K562 (cell line): ENCODE measurements at regions not wholly inside any gene's neighbourhood (a gene's known extent, or its start where the extent isn't known, plus 50 kb on each side); places are given as distances from the start of the nearest gene placed in this dataset.

Source experiments
- POLR3A ChIP-seq: IDR thresholded peaks from 2 replicates; pipeline ENCODE4 v1.6.1; 2011; ENCODE audit warnings: borderline replicate concordance, mild to moderate bottlenecking, moderate library complexity; ENCODE audit not compliant: insufficient read length, insufficient read depth; ENCODE audit errors: extremely low read depth
- TF ChIP-seq, protein P1 (sequence below): fragments of 450-650 bp; IDR thresholded peaks from 2 replicates; pipeline ENCODE4 v1.6.1; 2016; ENCODE audit warnings: mild to moderate bottlenecking, moderate library complexity

DNA sequence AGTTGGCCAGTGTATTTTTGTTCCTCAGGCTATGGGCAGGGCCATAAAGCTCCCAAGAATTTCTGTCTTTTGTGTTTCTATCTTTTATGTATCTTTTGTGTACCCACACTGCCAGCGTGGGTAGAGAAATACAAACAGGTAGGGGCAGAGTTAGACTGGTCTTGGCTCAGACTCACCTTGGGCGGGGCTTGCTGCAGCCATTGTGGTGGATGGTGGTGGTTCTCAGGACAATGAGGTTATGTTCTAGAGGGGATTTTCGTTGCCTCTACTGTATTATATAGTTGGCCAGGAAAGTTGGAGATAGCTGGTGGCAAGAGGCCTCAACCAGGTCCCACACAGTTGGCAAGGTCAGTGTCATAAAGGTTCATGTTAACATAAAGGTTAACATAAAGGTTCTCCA, 977.5 kb upstream of the LRFN5 start (continued):
- TF ChIP-seq, protein P1, sequence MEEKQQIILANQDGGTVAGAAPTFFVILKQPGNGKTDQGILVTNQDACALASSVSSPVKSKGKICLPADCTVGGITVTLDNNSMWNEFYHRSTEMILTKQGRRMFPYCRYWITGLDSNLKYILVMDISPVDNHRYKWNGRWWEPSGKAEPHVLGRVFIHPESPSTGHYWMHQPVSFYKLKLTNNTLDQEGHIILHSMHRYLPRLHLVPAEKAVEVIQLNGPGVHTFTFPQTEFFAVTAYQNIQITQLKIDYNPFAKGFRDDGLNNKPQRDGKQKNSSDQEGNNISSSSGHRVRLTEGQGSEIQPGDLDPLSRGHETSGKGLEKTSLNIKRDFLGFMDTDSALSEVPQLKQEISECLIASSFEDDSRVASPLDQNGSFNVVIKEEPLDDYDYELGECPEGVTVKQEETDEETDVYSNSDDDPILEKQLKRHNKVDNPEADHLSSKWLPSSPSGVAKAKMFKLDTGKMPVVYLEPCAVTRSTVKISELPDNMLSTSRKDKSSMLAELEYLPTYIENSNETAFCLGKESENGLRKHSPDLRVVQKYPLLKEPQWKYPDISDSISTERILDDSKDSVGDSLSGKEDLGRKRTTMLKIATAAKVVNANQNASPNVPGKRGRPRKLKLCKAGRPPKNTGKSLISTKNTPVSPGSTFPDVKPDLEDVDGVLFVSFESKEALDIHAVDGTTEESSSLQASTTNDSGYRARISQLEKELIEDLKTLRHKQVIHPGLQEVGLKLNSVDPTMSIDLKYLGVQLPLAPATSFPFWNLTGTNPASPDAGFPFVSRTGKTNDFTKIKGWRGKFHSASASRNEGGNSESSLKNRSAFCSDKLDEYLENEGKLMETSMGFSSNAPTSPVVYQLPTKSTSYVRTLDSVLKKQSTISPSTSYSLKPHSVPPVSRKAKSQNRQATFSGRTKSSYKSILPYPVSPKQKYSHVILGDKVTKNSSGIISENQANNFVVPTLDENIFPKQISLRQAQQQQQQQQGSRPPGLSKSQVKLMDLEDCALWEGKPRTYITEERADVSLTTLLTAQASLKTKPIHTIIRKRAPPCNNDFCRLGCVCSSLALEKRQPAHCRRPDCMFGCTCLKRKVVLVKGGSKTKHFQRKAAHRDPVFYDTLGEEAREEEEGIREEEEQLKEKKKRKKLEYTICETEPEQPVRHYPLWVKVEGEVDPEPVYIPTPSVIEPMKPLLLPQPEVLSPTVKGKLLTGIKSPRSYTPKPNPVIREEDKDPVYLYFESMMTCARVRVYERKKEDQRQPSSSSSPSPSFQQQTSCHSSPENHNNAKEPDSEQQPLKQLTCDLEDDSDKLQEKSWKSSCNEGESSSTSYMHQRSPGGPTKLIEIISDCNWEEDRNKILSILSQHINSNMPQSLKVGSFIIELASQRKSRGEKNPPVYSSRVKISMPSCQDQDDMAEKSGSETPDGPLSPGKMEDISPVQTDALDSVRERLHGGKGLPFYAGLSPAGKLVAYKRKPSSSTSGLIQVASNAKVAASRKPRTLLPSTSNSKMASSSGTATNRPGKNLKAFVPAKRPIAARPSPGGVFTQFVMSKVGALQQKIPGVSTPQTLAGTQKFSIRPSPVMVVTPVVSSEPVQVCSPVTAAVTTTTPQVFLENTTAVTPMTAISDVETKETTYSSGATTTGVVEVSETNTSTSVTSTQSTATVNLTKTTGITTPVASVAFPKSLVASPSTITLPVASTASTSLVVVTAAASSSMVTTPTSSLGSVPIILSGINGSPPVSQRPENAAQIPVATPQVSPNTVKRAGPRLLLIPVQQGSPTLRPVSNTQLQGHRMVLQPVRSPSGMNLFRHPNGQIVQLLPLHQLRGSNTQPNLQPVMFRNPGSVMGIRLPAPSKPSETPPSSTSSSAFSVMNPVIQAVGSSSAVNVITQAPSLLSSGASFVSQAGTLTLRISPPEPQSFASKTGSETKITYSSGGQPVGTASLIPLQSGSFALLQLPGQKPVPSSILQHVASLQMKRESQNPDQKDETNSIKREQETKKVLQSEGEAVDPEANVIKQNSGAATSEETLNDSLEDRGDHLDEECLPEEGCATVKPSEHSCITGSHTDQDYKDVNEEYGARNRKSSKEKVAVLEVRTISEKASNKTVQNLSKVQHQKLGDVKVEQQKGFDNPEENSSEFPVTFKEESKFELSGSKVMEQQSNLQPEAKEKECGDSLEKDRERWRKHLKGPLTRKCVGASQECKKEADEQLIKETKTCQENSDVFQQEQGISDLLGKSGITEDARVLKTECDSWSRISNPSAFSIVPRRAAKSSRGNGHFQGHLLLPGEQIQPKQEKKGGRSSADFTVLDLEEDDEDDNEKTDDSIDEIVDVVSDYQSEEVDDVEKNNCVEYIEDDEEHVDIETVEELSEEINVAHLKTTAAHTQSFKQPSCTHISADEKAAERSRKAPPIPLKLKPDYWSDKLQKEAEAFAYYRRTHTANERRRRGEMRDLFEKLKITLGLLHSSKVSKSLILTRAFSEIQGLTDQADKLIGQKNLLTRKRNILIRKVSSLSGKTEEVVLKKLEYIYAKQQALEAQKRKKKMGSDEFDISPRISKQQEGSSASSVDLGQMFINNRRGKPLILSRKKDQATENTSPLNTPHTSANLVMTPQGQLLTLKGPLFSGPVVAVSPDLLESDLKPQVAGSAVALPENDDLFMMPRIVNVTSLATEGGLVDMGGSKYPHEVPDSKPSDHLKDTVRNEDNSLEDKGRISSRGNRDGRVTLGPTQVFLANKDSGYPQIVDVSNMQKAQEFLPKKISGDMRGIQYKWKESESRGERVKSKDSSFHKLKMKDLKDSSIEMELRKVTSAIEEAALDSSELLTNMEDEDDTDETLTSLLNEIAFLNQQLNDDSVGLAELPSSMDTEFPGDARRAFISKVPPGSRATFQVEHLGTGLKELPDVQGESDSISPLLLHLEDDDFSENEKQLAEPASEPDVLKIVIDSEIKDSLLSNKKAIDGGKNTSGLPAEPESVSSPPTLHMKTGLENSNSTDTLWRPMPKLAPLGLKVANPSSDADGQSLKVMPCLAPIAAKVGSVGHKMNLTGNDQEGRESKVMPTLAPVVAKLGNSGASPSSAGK: no peak
- no peak for TF ChIP-seq POLR3A
